HUES6 (cell line): ENCODE measurements at regions not wholly inside any gene's neighbourhood (a gene's known extent, or its start where the extent isn't known, plus 50 kb on each side); places are given as distances from the start of the nearest gene placed in this dataset.
"Not testable (repeated sequence)": the region's sequence is repeated elsewhere in the genome, so short reads cannot be mapped to it uniquely, and the experiment has no call there.

Experiments used
- H3K27ac ChIP-seq: 2 replicates; pipeline ENCODE4 v1.7.0; 2013; ENCODE audit warnings: low read depth, mild to moderate bottlenecking, low read length, inconsistent platforms
- H3K27me3 ChIP-seq: 2 replicates; pipeline ENCODE4 v1.6.1; 2013; ENCODE audit warnings: low read length; ENCODE audit not compliant: control insufficient read depth, insufficient read depth
- H3K36me3 ChIP-seq: 2 replicates; pipeline ENCODE4 v1.6.1; 2013; ENCODE audit warnings: low read length; ENCODE audit not compliant: control insufficient read depth, insufficient read depth
- H3K4me1 ChIP-seq: 2 replicates; pipeline ENCODE4 v1.6.1; 2013; ENCODE audit warnings: low read length; ENCODE audit not compliant: control insufficient read depth, insufficient read depth
- H3K4me3 ChIP-seq: 2 replicates; pipeline ENCODE4 v1.5.1; 2013; ENCODE audit warnings: low read depth, low read length
- H3K9ac ChIP-seq: one replicate; pipeline ENCODE4 v1.6.1; 2013; ENCODE audit warnings: mild to moderate bottlenecking, low read length
- H3K9me3 ChIP-seq: 2 replicates; pipeline ENCODE4 v1.6.1; 2013; ENCODE audit warnings: low read depth, low read length; ENCODE audit not compliant: control insufficient read depth, insufficient read depth

DNA sequence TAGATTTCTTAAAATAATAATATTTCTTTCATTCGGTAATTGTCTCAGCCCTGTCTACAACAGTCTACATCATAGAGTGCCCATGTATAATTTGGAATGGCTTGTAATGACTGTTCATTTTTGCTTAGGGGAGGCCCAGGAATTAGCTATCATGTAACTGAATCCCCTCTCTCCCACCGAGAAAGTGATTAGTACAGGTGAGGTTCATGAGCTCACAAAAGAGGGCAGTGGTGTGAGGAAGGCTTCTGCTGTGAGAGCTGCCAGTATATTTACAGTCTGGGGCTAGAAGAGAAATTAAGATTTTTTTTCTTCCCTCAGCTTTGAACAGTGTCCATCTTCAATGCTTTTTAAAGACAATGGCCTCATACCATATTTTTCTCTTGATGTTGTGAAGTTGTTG, 340.7 kb downstream of the ADGRL2 start:
- no peaks in the 10 kb centered on the region for H3K27me3 ChIP-seq
- H3K9me3 ChIP-seq, result no peaks in the 10 kb centered on the region
- no peak overlapping the region for H3K27ac ChIP-seq
- H3K36me3 ChIP-seq, result no peaks in the 10 kb centered on the region
- H3K9ac ChIP-seq, result no peak overlapping the region
- H3K4me3 ChIP-seq, result no peak overlapping the region
- H3K4me1 ChIP-seq, result peaks cover 3% of the 10 kb centered on the region; the same call in 1 of the 2 replicates

DNA sequence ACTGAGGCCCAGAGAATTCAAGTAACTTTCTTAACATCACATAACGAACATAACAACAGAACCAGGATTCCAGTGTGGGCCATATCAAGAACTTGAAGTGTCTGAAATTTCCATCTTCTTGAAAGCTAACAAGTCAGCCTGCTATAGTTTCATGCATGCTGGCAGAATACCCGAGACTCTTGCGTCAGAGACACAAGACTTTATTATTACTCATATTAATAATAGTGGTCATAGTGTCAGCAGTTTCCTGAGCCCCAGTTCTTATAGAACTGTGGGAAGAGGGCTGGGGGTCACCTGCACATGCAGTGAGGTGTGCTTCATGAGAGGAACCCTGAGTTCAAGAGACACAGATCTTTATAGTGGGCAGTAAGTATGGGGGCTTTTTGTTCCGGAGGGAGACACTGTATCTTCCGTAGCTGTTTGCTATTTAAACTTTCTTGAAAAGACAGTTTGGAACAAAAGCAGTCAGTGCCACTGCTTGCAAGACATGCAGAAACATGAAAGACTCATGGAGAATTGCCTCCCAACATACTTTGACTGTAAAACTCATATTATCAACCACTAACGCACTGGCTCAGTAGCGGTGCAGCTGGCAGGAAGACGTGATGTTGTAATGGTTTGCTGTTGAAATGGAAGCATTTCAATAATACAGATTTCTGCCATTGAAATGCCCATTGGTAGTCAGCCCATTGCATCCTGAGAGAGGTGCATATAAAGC, 339.2 kb downstream of the ADGRL2 start:
- H3K9me3 ChIP-seq, result no peaks in the 10 kb centered on the region
- H3K27me3 ChIP-seq, result no peaks in the 10 kb centered on the region
- no peak overlapping the region for H3K4me3 ChIP-seq
- H3K9ac ChIP-seq, result no peak overlapping the region
- H3K36me3 ChIP-seq, result no peaks in the 10 kb centered on the region
- H3K27ac ChIP-seq, result no peak overlapping the region
- H3K4me1 ChIP-seq, result peaks cover 3% of the 10 kb centered on the region; the same call in 1 of the 2 replicates

DNA sequence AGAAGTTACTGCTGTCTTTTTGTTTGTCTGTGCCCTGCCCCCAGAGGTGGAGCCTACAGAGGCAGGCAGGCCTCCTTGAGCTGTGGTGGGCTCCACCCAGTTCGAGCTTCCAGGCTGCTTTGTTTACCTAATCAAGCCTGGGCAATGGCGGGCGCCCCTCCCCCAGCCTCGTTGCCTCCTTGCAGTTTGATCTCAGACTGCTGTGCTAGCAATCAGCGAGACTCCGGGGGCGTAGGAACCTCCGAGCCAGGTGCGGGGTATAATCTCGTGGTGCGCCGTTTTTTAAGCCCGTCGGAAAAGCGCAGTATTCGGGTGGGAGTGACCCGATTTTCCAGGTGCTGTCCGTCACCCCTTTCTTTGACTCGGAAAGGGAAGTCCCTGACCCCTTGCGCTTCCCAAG, 335.6 kb downstream of the ADGRL2 start:
- H3K27ac ChIP-seq, H3K36me3 ChIP-seq, H3K9me3 ChIP-seq, H3K27me3 ChIP-seq, H3K4me1 ChIP-seq: not testable (repeated sequence)
- Histone ChIP-seq H3K4me3 (peak overlapping the region; percentile 43), H3K9ac (peak overlapping the region; percentile 50)

DNA sequence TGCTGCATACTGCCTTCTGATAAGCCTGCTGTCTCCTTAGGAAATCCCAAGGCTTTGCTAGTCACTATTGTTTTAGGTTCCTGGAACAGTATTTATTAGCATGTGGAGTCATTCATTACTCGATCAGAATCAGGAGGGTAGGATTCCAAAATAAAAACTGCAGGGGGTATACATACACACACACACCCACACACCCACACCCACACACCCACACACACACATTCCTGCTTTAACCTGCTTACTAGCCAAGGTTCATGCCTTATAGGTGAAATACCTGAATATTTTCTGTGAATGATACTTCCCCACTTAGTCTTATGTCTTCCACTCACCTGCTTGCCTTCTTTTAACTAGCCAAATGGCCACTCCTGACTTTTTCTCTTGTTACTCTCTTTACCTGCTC, 325.1 kb downstream of the ADGRL2 start:
- Histone ChIP-seq H3K27me3 (no peaks in the 10 kb centered on the region), H3K4me3 (no peak overlapping the region), H3K9ac (no peak overlapping the region), H3K9me3 (no peaks in the 10 kb centered on the region), H3K4me1 (peaks cover 12% of the 10 kb centered on the region), H3K36me3 (no peaks in the 10 kb centered on the region), H3K27ac (no peak overlapping the region)

DNA sequence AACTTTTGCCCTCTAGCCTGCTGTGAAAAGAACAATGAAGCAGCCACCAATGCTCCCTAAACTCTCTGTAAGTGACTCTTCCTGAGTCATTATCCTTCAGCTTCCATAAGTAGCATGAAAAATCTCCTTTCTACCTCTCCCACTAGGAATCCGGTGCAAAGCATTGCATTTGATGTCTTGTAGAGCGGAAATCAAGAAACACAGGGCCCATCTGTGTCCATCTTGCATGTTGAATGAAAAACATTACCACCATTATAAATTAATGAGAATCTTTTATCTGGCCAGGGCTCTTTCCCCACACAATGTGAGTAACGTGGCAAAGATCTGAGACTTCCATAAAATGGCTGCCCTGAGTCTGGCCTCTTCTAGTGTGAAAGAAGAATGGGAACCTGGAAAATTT, 324.4 kb downstream of the ADGRL2 start:
- Histone ChIP-seq H3K27me3 (no peaks in the 10 kb centered on the region), H3K36me3 (no peaks in the 10 kb centered on the region), H3K4me1 (peaks cover 12% of the 10 kb centered on the region), H3K9ac (no peak overlapping the region), H3K9me3 (no peaks in the 10 kb centered on the region), H3K4me3 (no peak overlapping the region), H3K27ac (no peak overlapping the region)

DNA sequence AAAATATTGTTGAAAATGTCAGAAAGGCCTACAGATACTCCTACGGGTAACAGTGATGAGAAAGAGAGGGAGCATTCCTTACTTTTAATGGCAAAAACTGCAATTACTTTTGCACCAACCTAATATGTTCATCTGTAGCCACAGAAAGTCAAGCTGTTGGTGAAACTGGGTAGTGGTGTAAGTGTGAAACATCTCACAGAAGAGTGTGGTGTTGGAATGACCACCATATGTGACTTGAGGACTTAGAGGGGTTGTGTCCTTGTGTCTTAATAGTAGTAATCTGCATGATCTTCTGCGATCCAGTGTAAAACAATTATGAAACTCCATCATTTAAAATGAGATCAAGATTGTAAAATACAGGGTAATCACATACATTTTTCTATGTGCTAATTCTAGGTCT, 320.7 kb downstream of the ADGRL2 start:
- no peaks in the 10 kb centered on the region for H3K27me3 ChIP-seq
- no peak overlapping the region for H3K9ac ChIP-seq
- H3K36me3 ChIP-seq, result no peaks in the 10 kb centered on the region
- no peak overlapping the region for H3K4me3 ChIP-seq
- H3K9me3 ChIP-seq, result no peaks in the 10 kb centered on the region
- no peak overlapping the region for H3K27ac ChIP-seq
- peaks cover 12% of the 10 kb centered on the region for H3K4me1 ChIP-seq

DNA sequence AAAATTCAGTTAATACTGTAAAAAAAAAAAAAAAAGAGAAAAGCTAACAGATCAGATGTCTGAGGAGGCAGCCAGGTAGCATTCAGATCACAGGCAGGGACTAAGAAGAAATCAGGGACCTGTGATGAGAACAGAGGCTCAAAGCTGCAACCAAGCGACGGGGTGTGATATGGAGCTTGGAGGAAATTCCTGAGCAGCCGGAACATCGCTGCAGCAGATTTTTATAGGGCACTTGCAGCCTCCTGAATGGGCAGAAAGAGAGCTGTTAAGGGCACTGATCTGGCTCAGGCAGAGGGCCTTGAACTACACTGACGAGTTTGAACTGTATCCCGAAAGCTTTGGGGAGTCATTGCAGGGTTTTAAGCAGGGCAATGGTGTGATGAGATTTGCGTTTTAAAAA, 315.4 kb downstream of the ADGRL2 start:
- H3K9me3 ChIP-seq, result no peaks in the 10 kb centered on the region
- no peak overlapping the region for H3K4me3 ChIP-seq
- H3K27ac ChIP-seq, result no peak overlapping the region
- no peaks in the 10 kb centered on the region for H3K27me3 ChIP-seq
- no peak overlapping the region for H3K9ac ChIP-seq
- no peaks in the 10 kb centered on the region for H3K4me1 ChIP-seq
- H3K36me3 ChIP-seq, result no peaks in the 10 kb centered on the region

DNA sequence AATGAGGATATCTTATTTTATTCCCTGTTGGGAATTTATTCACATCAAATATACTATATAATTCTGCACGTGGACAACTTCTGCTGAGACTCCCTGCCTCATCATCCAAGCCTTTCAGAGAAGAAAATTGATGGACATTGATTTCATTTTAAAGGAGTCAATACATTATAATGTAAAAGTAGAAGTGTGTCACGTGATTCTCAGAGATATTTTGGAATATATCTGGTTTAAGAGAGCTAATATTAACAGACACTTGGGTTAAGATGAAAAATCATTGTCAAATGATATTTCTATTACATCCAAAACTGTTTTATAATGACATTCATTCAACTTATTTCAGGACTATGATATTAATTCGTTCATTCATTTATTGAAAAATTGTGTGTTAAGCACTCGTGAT, 314.2 kb downstream of the ADGRL2 start:
- no peaks in the 10 kb centered on the region for H3K4me1 ChIP-seq
- no peak overlapping the region for H3K4me3 ChIP-seq
- no peaks in the 10 kb centered on the region for H3K36me3 ChIP-seq
- no peaks in the 10 kb centered on the region for H3K9me3 ChIP-seq
- no peaks in the 10 kb centered on the region for H3K27me3 ChIP-seq
- no peak overlapping the region for H3K27ac ChIP-seq
- H3K9ac ChIP-seq, result no peak overlapping the region

DNA sequence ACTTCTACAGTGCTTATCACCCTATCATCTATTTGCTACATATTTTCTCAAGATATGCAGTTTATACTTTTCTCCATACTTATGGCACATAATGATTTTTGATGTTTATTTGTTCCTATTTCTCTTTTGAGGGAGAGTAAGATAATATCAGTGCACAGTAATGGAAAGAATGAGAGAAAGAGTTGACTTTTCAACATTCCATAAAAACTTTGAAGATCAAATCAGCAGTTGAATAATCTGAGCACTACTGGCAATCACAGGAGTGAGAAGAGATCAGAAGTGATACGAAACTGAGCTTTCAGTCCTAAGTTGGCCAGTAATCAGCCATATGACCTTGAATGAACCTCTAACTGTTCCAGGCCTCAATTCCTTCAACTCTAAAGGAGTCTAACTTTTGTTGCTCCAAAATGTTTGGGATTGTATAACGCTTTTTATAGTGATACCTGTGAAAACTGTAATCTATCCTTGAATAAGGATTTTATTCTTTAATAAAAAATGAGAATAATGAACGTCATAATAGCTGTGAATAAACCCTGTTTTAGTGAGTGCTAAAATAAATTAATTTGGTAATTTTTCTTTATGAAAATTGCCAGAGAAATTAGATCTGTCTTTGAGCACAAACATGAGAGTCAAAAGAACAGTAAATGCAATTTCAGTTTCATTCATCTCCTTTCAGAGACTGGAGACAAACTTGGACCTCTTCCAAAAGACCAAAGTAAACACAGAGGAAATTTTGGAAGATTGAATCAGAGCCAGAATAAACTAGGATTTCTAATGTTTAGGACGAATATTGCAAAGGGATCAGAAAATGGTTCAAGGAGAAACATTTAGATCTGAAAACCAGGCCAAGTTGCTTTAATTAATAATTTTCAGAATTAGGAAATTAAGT, 309.9 kb downstream of the ADGRL2 start:
- Histone ChIP-seq H3K4me1 (0 out of 2 replicates have a peak, but pooled peaks cover 3% of the 10 kb centered on the region), H3K9me3 (no peaks in the 10 kb centered on the region), H3K27me3 (no peaks in the 10 kb centered on the region), H3K27ac (no peak overlapping the region), H3K4me3 (no peak overlapping the region), H3K9ac (no peak overlapping the region), H3K36me3 (no peaks in the 10 kb centered on the region)

DNA sequence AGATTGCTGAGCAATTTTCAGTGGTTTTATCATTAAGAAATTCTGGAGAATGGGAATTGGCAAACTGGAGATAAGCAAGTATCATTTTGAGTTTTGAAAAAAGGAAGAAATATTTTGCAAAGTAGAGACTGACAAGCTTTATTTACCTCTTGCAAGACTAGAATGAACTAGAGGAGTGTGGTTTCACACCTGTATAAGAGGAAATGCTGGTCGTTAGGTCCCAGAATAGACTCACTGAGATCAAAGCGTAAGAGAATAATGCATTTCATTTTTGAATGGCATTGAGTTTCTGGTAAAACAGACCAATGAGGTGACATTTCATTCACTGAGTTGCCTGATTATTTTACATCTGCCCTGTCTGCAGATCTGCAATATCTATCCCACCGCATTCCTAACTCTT, 308.1 kb downstream of the ADGRL2 start:
- no peaks in the 10 kb centered on the region for H3K9me3 ChIP-seq
- no peak overlapping the region for H3K27ac ChIP-seq
- H3K27me3 ChIP-seq, result no peaks in the 10 kb centered on the region
- H3K9ac ChIP-seq, result no peak overlapping the region
- no peaks in the 10 kb centered on the region for H3K36me3 ChIP-seq
- H3K4me3 ChIP-seq, result no peak overlapping the region
- 0 out of 2 replicates have a peak, but pooled peaks cover 3% of the 10 kb centered on the region for H3K4me1 ChIP-seq

DNA sequence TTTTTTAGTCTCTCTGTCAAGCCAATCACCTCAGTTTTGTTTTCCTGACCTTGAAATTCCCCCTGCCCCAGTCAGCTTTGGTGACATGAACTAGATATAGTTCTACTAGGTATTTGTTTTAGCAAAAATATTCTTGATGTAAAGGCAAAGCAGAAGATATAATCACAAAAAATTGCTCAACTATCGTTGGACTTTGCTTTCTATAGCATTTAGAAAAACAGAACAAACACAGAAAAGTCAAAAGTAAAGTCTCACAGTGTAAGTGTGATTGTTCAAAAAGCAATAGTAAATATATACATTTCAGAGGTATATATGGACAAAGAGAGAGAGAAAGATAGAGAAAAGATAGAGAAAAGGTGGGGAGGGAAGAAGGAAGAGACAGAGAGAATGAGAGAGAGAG, 305.9 kb downstream of the ADGRL2 start:
- Histone ChIP-seq H3K36me3 (no peaks in the 10 kb centered on the region), H3K27ac (no peak overlapping the region), H3K27me3 (no peaks in the 10 kb centered on the region), H3K9me3 (no peaks in the 10 kb centered on the region), H3K4me1 (0 out of 2 replicates have a peak, but pooled peaks cover 3% of the 10 kb centered on the region), H3K9ac (no peak overlapping the region), H3K4me3 (no peak overlapping the region)
